ENCODE measurements at regions not wholly inside any gene's neighbourhood (a gene's known extent, or its start where the extent isn't known, plus 50 kb on each side); places are given as distances from the start of the nearest gene placed in this dataset.

DNA sequence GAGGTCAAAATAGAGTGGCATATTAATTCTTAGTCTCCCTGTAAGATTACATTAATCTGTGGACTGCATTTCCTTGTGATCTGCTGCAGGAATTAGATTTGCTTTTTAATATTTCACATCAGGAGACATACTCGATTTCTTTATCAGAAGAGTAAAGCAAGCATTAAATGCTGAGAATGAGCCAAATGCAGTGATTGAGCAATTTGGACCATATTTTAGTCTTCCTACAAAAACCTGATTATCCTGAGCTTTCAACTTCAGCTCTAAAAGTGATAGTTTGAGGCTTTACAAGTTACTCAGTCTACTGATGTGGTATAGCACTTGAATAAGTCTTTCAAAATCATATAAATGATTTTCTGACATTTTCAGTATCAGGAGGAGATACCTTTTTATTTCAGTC is 774.3 kb upstream of the RAB6C start:
- no peaks in the 10 kb centered on the region for H3K36me3 ChIP-seq
- no peak overlapping the region for H3K27ac ChIP-seq
- TF ChIP-seq POLR2A (IDR thresholded peaks at IDR 0.05) (no peak), EP300 (IDR thresholded peaks at IDR 0.05) (no peak), POLR2AphosphoS5 (IDR thresholded peaks at IDR 0.05) (no peak)
- TF ChIP-seq, protein P1, sequence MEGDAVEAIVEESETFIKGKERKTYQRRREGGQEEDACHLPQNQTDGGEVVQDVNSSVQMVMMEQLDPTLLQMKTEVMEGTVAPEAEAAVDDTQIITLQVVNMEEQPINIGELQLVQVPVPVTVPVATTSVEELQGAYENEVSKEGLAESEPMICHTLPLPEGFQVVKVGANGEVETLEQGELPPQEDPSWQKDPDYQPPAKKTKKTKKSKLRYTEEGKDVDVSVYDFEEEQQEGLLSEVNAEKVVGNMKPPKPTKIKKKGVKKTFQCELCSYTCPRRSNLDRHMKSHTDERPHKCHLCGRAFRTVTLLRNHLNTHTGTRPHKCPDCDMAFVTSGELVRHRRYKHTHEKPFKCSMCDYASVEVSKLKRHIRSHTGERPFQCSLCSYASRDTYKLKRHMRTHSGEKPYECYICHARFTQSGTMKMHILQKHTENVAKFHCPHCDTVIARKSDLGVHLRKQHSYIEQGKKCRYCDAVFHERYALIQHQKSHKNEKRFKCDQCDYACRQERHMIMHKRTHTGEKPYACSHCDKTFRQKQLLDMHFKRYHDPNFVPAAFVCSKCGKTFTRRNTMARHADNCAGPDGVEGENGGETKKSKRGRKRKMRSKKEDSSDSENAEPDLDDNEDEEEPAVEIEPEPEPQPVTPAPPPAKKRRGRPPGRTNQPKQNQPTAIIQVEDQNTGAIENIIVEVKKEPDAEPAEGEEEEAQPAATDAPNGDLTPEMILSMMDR (IDR thresholded peaks at IDR 0.05) = no peak
- no peaks in the 10 kb centered on the region for H3K9me3 ChIP-seq
- no peaks in the 10 kb centered on the region for H3K27me3 ChIP-seq
- H3K4me1 ChIP-seq = no peaks in the 10 kb centered on the region
- H3K4me3 ChIP-seq = no peak overlapping the region
- 18 to 20% methylated on average over 1 of the region's 1 CpG for WGBS, 2 donors (ENCODE audit: low coverage in 1 of 2)
- ATAC-seq = no peak

DNA sequence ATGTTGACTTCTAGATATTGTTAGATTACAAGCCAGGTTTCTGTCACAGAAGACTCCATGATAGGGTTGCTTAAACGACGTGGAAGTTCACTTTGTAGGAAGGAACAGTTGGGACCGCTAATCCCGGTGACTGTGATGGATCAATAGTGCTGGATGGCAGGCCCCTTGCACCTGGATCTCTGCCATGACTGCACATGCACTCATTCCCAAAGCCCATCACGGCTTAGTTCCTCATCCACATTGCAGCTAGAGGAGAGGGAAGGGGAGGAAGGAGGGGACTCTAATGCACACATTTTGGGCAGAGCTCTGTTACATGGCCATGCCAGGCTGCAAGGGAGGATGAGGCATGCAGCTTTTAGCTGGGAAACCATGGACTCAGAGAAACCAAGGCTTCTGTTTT is 773.7 kb upstream of the RAB6C start:
- no peaks in the 10 kb centered on the region for H3K4me1 ChIP-seq
- no peaks in the 10 kb centered on the region for H3K9me3 ChIP-seq
- WGBS, 2 donors (ENCODE audit: low coverage in 1 of 2) = 40 to 52% methylated on average over 2 to 5 of the region's 5 CpGs
- no peak overlapping the region for H3K4me3 ChIP-seq
- H3K36me3 ChIP-seq = no peaks in the 10 kb centered on the region
- TF ChIP-seq POLR2A (IDR thresholded peaks at IDR 0.05) (no peak), EP300 (IDR thresholded peaks at IDR 0.05) (no peak)
- no peak overlapping the region for H3K27ac ChIP-seq
- no peak for ATAC-seq
- no peaks in the 10 kb centered on the region for H3K27me3 ChIP-seq

DNA sequence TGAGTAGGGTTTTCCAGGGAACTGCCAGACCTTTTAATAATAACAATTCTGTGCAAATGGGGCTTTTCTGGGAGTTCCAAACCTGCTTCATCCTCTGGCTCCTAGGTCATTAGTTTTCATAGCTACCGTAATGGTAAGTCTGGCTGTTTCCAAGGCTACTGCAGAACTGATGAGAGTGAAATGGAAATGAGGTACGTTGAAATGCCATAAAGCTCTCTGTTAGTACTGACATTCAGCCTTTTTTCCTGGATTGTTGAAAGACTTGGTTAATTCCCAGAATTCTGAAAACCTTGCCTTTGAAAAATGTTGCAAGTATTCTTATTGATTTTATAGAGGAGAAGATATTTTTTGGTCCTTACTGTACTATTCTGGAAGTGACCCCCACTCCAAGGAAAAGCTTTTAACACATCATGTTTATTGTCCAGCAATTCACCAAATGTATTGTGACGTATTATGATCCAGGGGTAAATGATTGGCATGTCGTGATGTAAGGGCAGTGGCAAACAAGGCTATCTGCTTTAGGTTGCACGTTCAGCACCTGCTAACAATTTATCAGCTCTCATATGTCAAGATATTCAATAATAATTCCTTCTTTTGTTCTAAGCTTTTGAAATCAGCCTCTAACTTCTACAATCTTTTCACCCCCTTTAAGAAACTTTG is 767.0 kb upstream of the RAB6C start:
- no peak for TF ChIP-seq EP300 (IDR thresholded peaks at IDR 0.05)
- TF ChIP-seq, protein P1 (IDR thresholded peaks at IDR 0.05) = no peak
- no peak for TF ChIP-seq POLR2AphosphoS5 (IDR thresholded peaks at IDR 0.05)
- no peak for TF ChIP-seq POLR2A (IDR thresholded peaks at IDR 0.05)
- no peak for ATAC-seq
- Histone ChIP-seq H3K27ac (no peak overlapping the region), H3K4me1 (no peaks in the 10 kb centered on the region), H3K4me3 (no peak overlapping the region), H3K36me3 (no peaks in the 10 kb centered on the region), H3K9me3 (no peaks in the 10 kb centered on the region), H3K27me3 (no peaks in the 10 kb centered on the region)
- WGBS, 2 donors (ENCODE audit: low coverage in 1 of 2) = 77 to 81% methylated on average over 4 to 5 of the region's 5 CpGs

DNA sequence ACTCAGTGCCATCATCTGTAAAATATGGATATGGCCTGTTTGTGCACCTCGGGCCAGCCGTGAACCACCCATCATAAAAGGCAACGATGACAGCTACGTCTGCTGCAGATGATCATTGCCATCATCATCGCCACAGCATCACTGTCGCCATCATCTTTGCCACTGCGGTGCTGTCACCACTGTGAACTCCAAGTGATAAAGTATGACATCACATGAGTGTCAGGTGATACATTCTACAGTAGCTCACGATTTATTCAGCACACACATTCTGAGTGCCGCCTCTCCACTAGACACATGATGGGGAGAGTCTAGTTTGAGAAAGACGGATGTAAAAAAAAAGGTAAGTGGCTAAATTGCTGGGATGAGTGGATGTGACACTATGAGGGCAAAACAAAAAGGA is 755.4 kb upstream of the RAB6C start:
- TF ChIP-seq, protein P1 (IDR thresholded peaks at IDR 0.05) = no peak
- no peak for TF ChIP-seq POLR2A (IDR thresholded peaks at IDR 0.05)
- Histone ChIP-seq H3K36me3 (no peaks in the 10 kb centered on the region), H3K4me3 (no peak overlapping the region), H3K27me3 (no peaks in the 10 kb centered on the region), H3K27ac (no peak overlapping the region), H3K9me3 (no peaks in the 10 kb centered on the region), H3K4me1 (no peaks in the 10 kb centered on the region)
- ATAC-seq = no peak
- 90% methylated on average over 4 to 6 of the region's 10 CpGs for WGBS, 2 donors (ENCODE audit: low coverage in 1 of 2)

DNA sequence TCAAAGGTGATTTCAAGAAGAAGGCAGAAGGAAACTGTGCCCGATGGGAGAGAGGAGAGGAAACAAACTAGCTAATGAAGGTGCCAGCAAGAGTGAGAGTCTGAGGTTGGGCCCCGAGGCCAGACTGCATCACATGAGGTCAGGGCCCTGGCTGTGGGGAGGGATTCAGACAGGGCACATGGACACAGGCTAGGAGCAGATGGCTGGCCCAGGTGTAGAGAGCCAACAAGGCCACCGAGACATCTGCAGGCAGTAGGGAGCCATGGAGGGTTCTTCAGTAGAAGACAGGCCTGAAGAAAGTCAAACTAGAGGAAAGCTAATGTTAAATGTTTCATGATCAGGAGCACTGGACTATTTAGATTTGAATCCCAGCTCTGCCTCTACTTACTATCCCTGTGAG is 755.0 kb upstream of the RAB6C start:
- Histone ChIP-seq H3K4me3 (no peak overlapping the region), H3K36me3 (no peaks in the 10 kb centered on the region), H3K27ac (no peak overlapping the region), H3K27me3 (no peaks in the 10 kb centered on the region), H3K4me1 (no peaks in the 10 kb centered on the region), H3K9me3 (no peaks in the 10 kb centered on the region)
- no peak for ATAC-seq
- TF ChIP-seq, protein P1 (IDR thresholded peaks at IDR 0.05) = no peak
- TF ChIP-seq POLR2AphosphoS5 (IDR thresholded peaks at IDR 0.05) = no peak
- TF ChIP-seq POLR2A (IDR thresholded peaks at IDR 0.05) = no peak
- TF ChIP-seq EP300 (IDR thresholded peaks at IDR 0.05) = no peak
- WGBS, 2 donors (ENCODE audit: low coverage in 1 of 2) = 87 to 95% methylated on average over 3 of the region's 3 CpGs

All from gastroesophageal sphincter (tissue), 4 donors.